Retinal pigment epithelial cell (primary cell): ENCODE measurements at regions not wholly inside any gene's neighbourhood (a gene's known extent, or its start where the extent isn't known, plus 50 kb on each side); places are given as distances from the start of the nearest gene placed in this dataset.

Source experiments
- DNase-seq: peaks from one replicate; pipeline ENCODE4 v3.0.0-alpha.2; 2010; ENCODE audit warnings: low read depth
- H3K4me3 ChIP-seq: 2 replicates; pipeline ENCODE4 v1.5.1; 2011; ENCODE audit warnings: mild to moderate bottlenecking, low read length, control low read depth, moderate library complexity
- CTCF ChIP-seq: conservative IDR thresholded peaks from 2 replicates; pipeline ENCODE4 v1.5.1; 2011; ENCODE audit warnings: low read depth, low read length, control low read depth, inconsistent platforms

DNA sequence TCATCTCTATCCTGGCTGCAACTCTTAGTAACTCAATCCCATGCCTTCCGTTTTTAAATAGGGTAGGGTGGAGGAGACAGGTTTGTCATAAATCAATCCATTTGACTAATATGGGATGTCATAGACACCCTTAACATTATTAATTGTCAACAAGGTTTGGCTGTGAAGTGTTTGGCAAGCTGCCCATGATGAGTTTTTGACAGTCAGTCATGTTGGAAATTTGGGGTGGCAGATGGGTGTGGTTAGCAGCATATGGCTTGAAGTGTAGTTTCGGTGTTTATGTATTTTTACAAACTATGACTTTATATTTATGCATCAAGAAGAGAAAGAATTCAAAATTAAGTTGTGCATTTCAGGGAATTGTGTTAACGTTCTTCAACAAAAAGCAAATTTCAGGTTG lies 221.8 kb upstream of the CDH5 start:
- H3K4me3 ChIP-seq, result no peak overlapping the region
- no peak for TF ChIP-seq CTCF
- DNase-seq, result no peak

DNA sequence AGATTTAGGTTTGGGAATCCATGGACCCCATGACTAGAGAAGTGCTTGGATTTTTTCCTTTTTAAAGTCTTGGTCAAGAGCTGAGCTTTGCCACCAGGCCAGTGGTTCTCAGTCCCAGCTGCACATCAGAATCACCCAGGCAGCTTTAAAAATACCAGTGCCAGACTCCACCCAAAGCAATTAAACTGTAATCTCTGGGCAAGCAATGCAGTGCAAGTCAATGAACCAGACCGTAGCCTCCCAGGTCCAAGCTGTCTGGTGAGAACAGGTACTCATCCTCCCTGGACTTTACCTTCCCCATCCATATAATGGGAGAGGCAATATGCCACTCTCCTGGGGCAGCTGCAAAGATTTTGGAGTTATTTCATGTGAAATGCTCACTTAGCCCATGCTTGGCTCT lies 223.1 kb upstream of the CDH5 start:
- no peak for TF ChIP-seq CTCF
- no peak overlapping the region for H3K4me3 ChIP-seq
- DNase-seq, result no peak

- no peak for TF ChIP-seq CTCF
- no peak overlapping the region for H3K4me3 ChIP-seq
- DNase-seq, result no peak
These were observed 224.6 kb upstream of the CDH5 start for GRCh38 chr16:66141885-66142284.

GRCh38 chr16:66137853-66138252 lies 228.6 kb upstream of the CDH5 start:
- TF ChIP-seq CTCF, result no peak
- H3K4me3 ChIP-seq, result no peak overlapping the region
- no peak for DNase-seq

DNA sequence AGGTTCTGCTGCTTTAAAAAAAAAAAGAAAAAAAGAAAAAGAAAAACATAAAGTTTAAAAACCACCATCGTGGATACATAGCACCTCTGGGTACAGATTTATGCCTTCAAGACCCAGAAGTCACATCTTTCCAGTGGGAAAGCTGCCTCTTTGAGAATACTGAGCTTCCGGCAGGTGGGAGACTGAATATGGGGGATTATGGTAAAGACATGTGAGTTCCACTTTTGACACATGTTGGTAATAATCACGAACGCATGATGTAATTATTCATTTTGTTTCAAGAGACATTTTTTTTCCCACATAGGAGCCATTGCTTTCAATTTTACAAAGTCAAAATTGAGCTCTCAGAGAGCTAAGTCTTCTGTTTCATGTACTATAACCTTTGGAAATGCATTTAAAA lies 229.7 kb upstream of the CDH5 start:
- DNase-seq, result no peak
- TF ChIP-seq CTCF, result no peak
- H3K4me3 ChIP-seq, result no peak overlapping the region

GRCh38 chr16:66135838-66136237 lies 230.7 kb upstream of the CDH5 start:
- DNase-seq, result no peak
- TF ChIP-seq CTCF, result no peak
- H3K4me3 ChIP-seq, result no peak overlapping the region

DNA sequence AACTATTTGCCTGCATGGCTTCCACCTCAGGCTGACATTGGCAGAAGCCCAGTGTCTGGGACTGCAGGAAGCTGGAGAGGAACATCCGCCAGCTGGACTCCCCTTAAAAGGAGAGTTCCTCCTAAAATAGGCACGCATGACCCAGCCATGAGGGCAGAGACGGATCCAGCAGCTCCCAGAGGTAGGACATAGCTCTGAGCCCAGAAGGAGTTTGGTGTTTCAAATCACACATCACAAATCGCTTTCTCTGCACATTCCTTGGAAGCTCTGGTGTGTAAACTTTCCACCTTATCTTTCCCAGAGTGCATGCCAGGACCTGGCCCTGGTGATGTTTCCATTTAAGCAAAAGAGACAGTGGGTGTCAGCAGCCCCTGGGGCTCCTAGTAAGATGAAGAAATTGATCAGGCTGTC lies 231.1 kb upstream of the CDH5 start:
- H3K4me3 ChIP-seq, result no peak overlapping the region
- no peak for TF ChIP-seq CTCF
- DNase-seq, result no peak
